Activated T-helper 2 cell treated with anti-CD3 and anti-CD28 coated beads, Interferon-gamma antibody, Interleukin-2, Interleukin-4, amounts not matched to agents 10 μg/mL and 5 μg/mL and 100 μg/mL, durations not matched to agents 14 hours and 24 hours and 36 hours (primary cell): ENCODE measurements at regions not wholly inside any gene's neighbourhood (a gene's known extent, or its start where the extent isn't known, plus 50 kb on each side); places are given as distances from the start of the nearest gene placed in this dataset.
"Not testable (repeated sequence)": the region's sequence is repeated elsewhere in the genome, so short reads cannot be mapped to it uniquely, and the experiment has no call there.

ENCODE experiments used
- DNase-seq: peaks from one replicate; pipeline ENCODE4 v3.0.0; 2021; ENCODE audit warnings: low spot score
- H3K27ac Mint-ChIP-seq: one replicate; pipeline ENCODE4 v1.8.0; 2021; ENCODE audit warnings: mixed read lengths
- H3K27me3 Mint-ChIP-seq: one replicate; pipeline ENCODE4 v1.8.0; 2021; ENCODE audit warnings: low read depth, mixed read lengths
- H3K36me3 Mint-ChIP-seq: one replicate; pipeline ENCODE4 v1.8.0; 2021; ENCODE audit warnings: low read depth, mixed read lengths
- H3K4me1 Mint-ChIP-seq: one replicate; pipeline ENCODE4 v1.8.0; 2021; ENCODE audit warnings: low read depth, mixed read lengths
- H3K4me3 Mint-ChIP-seq: one replicate; pipeline ENCODE4 v1.8.0; 2021; ENCODE audit warnings: low read depth, mild to moderate bottlenecking, moderate library complexity, mixed read lengths
- H3K9me3 Mint-ChIP-seq: one replicate; pipeline ENCODE4 v1.8.0; 2021; ENCODE audit warnings: mixed read lengths
- intact Hi-C: fragments of 100-400 bp; cut with micrococcal nuclease; formaldehyde crosslinking; loops from one replicate; pipeline ENCODE4 v1.15.1; 2023

- intact Hi-C loops = no loop called here
- H3K27ac Mint-ChIP-seq = no peak overlapping the region
- H3K4me1 Mint-ChIP-seq = no peaks in the 10 kb centered on the region
- H3K9me3 Mint-ChIP-seq = no peaks in the 10 kb centered on the region
- H3K4me3 Mint-ChIP-seq = no peak overlapping the region
- no peak for DNase-seq
- H3K36me3 Mint-ChIP-seq = no peaks in the 10 kb centered on the region
- H3K27me3 Mint-ChIP-seq = no peaks in the 10 kb centered on the region
These were observed 241.3 kb upstream of the SETMAR start for GRCh38 chr3:4061783-4062360.

- no peaks in the 10 kb centered on the region for H3K4me1 Mint-ChIP-seq
- no peaks in the 10 kb centered on the region for H3K9me3 Mint-ChIP-seq
- no peaks in the 10 kb centered on the region for H3K27me3 Mint-ChIP-seq
- H3K27ac Mint-ChIP-seq = no peak overlapping the region
- intact Hi-C loops = no loop called here
- DNase-seq = no peak
- no peak overlapping the region for H3K4me3 Mint-ChIP-seq
- H3K36me3 Mint-ChIP-seq = no peaks in the 10 kb centered on the region
These were observed 240.5 kb upstream of the SETMAR start for GRCh38 chr3:4062621-4063020.

GRCh38 chr3:4063916-4064574 lies 239.1 kb upstream of the SETMAR start:
- intact Hi-C loops = no loop called here
- Mint-ChIP-seq H3K4me1 (no peaks in the 10 kb centered on the region), H3K9me3 (no peaks in the 10 kb centered on the region), H3K27ac (no peak overlapping the region), H3K36me3 (no peaks in the 10 kb centered on the region), H3K4me3 (no peak overlapping the region), H3K27me3 (no peaks in the 10 kb centered on the region)
- DNase-seq = no peak

GRCh38 chr3:4065085-4065484 lies 238.1 kb upstream of the SETMAR start:
- Mint-ChIP-seq H3K4me3 (no peak overlapping the region), H3K4me1 (no peaks in the 10 kb centered on the region), H3K27ac (no peak overlapping the region), H3K27me3 (no peaks in the 10 kb centered on the region), H3K36me3 (no peaks in the 10 kb centered on the region), H3K9me3 (no peaks in the 10 kb centered on the region)
- intact Hi-C loops = no loop called here
- DNase-seq = no peak

GRCh38 chr3:4065554-4065953 lies 237.6 kb upstream of the SETMAR start:
- intact Hi-C loops = no loop called here
- no peaks in the 10 kb centered on the region for H3K4me1 Mint-ChIP-seq
- H3K27me3 Mint-ChIP-seq = no peaks in the 10 kb centered on the region
- no peak overlapping the region for H3K4me3 Mint-ChIP-seq
- H3K9me3 Mint-ChIP-seq = no peaks in the 10 kb centered on the region
- no peak for DNase-seq
- H3K27ac Mint-ChIP-seq = no peak overlapping the region
- H3K36me3 Mint-ChIP-seq = no peaks in the 10 kb centered on the region

- Mint-ChIP-seq H3K36me3 (no peaks in the 10 kb centered on the region), H3K9me3 (peaks cover 3% of the 10 kb centered on the region), H3K27me3 (no peaks in the 10 kb centered on the region), H3K4me1 (no peaks in the 10 kb centered on the region), H3K27ac (no peak overlapping the region), H3K4me3 (no peak overlapping the region)
- no peak for DNase-seq
- intact Hi-C loops = no loop called here
These were observed 235.3 kb upstream of the SETMAR start for GRCh38 chr3:4067893-4068292.

GRCh38 chr3:4069796-4070195 lies 233.4 kb upstream of the SETMAR start:
- H3K9me3 Mint-ChIP-seq = peaks cover 3% of the 10 kb centered on the region
- H3K4me1 Mint-ChIP-seq = no peaks in the 10 kb centered on the region
- no peaks in the 10 kb centered on the region for H3K36me3 Mint-ChIP-seq
- intact Hi-C loops = no loop called here
- H3K4me3 Mint-ChIP-seq = no peak overlapping the region
- no peak for DNase-seq
- H3K27me3 Mint-ChIP-seq = no peaks in the 10 kb centered on the region
- no peak overlapping the region for H3K27ac Mint-ChIP-seq

GRCh38 chr3:4071481-4072184 lies 231.5 kb upstream of the SETMAR start:
- no peaks in the 10 kb centered on the region for H3K36me3 Mint-ChIP-seq
- DNase-seq = no peak
- no peaks in the 10 kb centered on the region for H3K4me1 Mint-ChIP-seq

GRCh38 chr3:4077278-4077677 lies 225.9 kb upstream of the SETMAR start:
- H3K27ac Mint-ChIP-seq, H3K4me3 Mint-ChIP-seq, H3K9me3 Mint-ChIP-seq, H3K4me1 Mint-ChIP-seq, intact Hi-C loops, H3K27me3 Mint-ChIP-seq, DNase-seq, H3K36me3 Mint-ChIP-seq: not testable (repeated sequence)

More at GRCh38 chr3:4071481-4072184, 231.5 kb upstream of the SETMAR start:
- intact Hi-C loops = no loop called here
- no peak overlapping the region for H3K4me3 Mint-ChIP-seq
- no peak overlapping the region for H3K27ac Mint-ChIP-seq
- peaks cover 3% of the 10 kb centered on the region for H3K9me3 Mint-ChIP-seq
- H3K27me3 Mint-ChIP-seq = no peaks in the 10 kb centered on the region

- intact Hi-C loops = no loop called here
- no peak overlapping the region for H3K4me3 Mint-ChIP-seq
- no peak overlapping the region for H3K27ac Mint-ChIP-seq
- H3K4me1 Mint-ChIP-seq = no peaks in the 10 kb centered on the region
- H3K27me3 Mint-ChIP-seq = no peaks in the 10 kb centered on the region
- DNase-seq = no peak
- no peaks in the 10 kb centered on the region for H3K9me3 Mint-ChIP-seq
- no peaks in the 10 kb centered on the region for H3K36me3 Mint-ChIP-seq
These were observed 225.2 kb upstream of the SETMAR start for GRCh38 chr3:4077950-4078349.

GRCh38 chr3:4078903-4079302 lies 224.3 kb upstream of the SETMAR start:
- Mint-ChIP-seq H3K9me3 (no peaks in the 10 kb centered on the region), H3K4me3 (no peak overlapping the region), H3K27ac (no peak overlapping the region), H3K27me3 (no peaks in the 10 kb centered on the region), H3K36me3 (no peaks in the 10 kb centered on the region), H3K4me1 (no peaks in the 10 kb centered on the region)
- intact Hi-C loops = no loop called here
- no peak for DNase-seq

GRCh38 chr3:4079339-4080195 lies 223.6 kb upstream of the SETMAR start:
- Mint-ChIP-seq H3K27ac (no peak overlapping the region), H3K27me3 (no peaks in the 10 kb centered on the region), H3K4me1 (no peaks in the 10 kb centered on the region), H3K4me3 (no peak overlapping the region), H3K36me3 (no peaks in the 10 kb centered on the region), H3K9me3 (no peaks in the 10 kb centered on the region)
- DNase-seq = no peak
- intact Hi-C loops = no loop called here
